A549 (cell line): ENCODE measurements at regions not wholly inside any gene's neighbourhood (a gene's known extent, or its start where the extent isn't known, plus 50 kb on each side); places are given as distances from the start of the nearest gene placed in this dataset.

ENCODE experiments used
- ATAC-seq, 2 experiments: fragments of 200-7000 bp in 1 of 2; fragments of >200 bp in 1 of 2; cut with Nextera tagmentation in 1 of 2; cut with Tn5 transposase in 1 of 2; 3 replicates each; pipeline versions ENCODE4 v1.8.0 to v1.9.1; 2018 to 2020; ENCODE audit warnings: mild to moderate bottlenecking in 1 of 2, moderate library complexity in 1 of 2
- CTCF ChIA-PET: fragments of 300-600 bp; sonication (Branson Sonifier 250); formaldehyde crosslinking; extraction: SDS; loops from one replicate; lab custom pipeline; 2021; ENCODE audit warnings: antibody characterized with exemption, inconsistent platforms; lab: Yijun Ruan, JAX
- POLR2A ChIA-PET: fragments of 350-600 bp; formaldehyde crosslinking; extraction: SDS; loops from one replicate; lab custom pipeline; 2021; ENCODE audit warnings: antibody characterized with exemption, inconsistent platforms; lab: Yijun Ruan, JAX
- DNase-seq, 2 experiments: peaks; one replicate each; pipeline versions ENCODE4 v3.0.0 to v3.0.0-alpha.2; 2011 to 2016; ENCODE audit warnings: low read depth in 1 of 2, low spot score in 1 of 2
- FAIRE-seq: peaks from 2 replicates; lab custom pipeline; 2011; peaks lifted over from hg19 to GRCh38; lab: Jason Lieb, UNC
- H3K27ac ChIP-seq, 2 experiments: fragments of >200 bp; sonication (Bioruptor Twin); formaldehyde crosslinking; 3 replicates each; pipeline ENCODE4 v1.5.1; 2016 to 2017
- H3K4me1 ChIP-seq: fragments of >200 bp; sonication (Bioruptor Twin); formaldehyde crosslinking; 3 replicates; pipeline ENCODE4 v1.6.1; 2016
- H3K4me2 ChIP-seq: fragments of >200 bp; sonication (Bioruptor Twin); formaldehyde crosslinking; 3 replicates; pipeline ENCODE4 v1.6.1; 2016
- H3K4me3 ChIP-seq: fragments of >200 bp; sonication (Bioruptor Twin); formaldehyde crosslinking; 3 replicates; pipeline ENCODE4 v1.5.1; 2016
- H3K9me3 ChIP-seq: fragments of >200 bp; sonication (Bioruptor Twin); formaldehyde crosslinking; 3 replicates; pipeline ENCODE4 v1.6.1; 2016
- ATOH8 ChIP-seq: fragments of 250-450 bp; sonication (Bioruptor Pico); IDR thresholded peaks from 2 replicates; pipeline ENCODE4 v1.5.0; 2020; ENCODE audit warnings: low read depth, mild to moderate bottlenecking, moderate library complexity
- BCL3 ChIP-seq: fragments of >200 bp; sonication (Bioruptor Twin); formaldehyde crosslinking; IDR thresholded peaks from 3 replicates; pipeline ENCODE4 v1.6.1; 2016
- BHLHE40 ChIP-seq: IDR thresholded peaks from 2 replicates; pipeline ENCODE4 v1.6.1; 2012; ENCODE audit warnings: low read depth, low read length, inconsistent platforms
- CEBPB ChIP-seq, 2 experiments: fragments of >200 bp in 1 of 2; sonication (Bioruptor Twin) in 1 of 2; formaldehyde crosslinking in 1 of 2; IDR thresholded peaks; 2 replicates each; pipeline ENCODE4 v1.6.1; 2012 to 2016
- CTCF ChIP-seq: fragments of >200 bp; sonication (Bioruptor Twin); formaldehyde crosslinking; IDR thresholded peaks from 3 replicates; pipeline ENCODE4 v1.5.1; 2016
- ELK1 ChIP-seq: fragments of 150-350 bp; IDR thresholded peaks from 2 replicates; pipeline ENCODE4 v1.6.1; 2014; ENCODE audit warnings: low read depth, mild to moderate bottlenecking, low read length
- EP300 ChIP-seq, 2 experiments: fragments of >200 bp; sonication (Bioruptor Twin); formaldehyde crosslinking; IDR thresholded peaks; 2 replicates in 1 of 2; 3 replicates in 1 of 2; pipeline ENCODE4 v1.6.1; 2016 to 2017
- KDM1A ChIP-seq: fragments of 200-600 bp; sonication (generic); IDR thresholded peaks from 2 replicates; pipeline ENCODE4 v1.6.1; 2016; ENCODE audit warnings: low read depth, mild to moderate bottlenecking
- MAZ ChIP-seq: fragments of 150-350 bp; IDR thresholded peaks from 2 replicates; pipeline ENCODE4 v1.6.1; 2014; ENCODE audit warnings: antibody characterized with exemption, low read depth, low read length, borderline replicate concordance
- NPAS2 ChIP-seq: fragments of 250-450 bp; sonication (Bioruptor Pico); IDR thresholded peaks from 2 replicates; pipeline ENCODE4 v1.8.0; 2022; ENCODE audit warnings: mild to moderate bottlenecking, moderate library complexity, borderline replicate concordance
- PHF8 ChIP-seq: fragments of 200-600 bp; sonication (generic); IDR thresholded peaks from 2 replicates; pipeline ENCODE4 v1.6.1; 2016; ENCODE audit warnings: low read depth, mild to moderate bottlenecking, antibody characterized with exemption, moderate library complexity, borderline replicate concordance
- RARB ChIP-seq: fragments of 250-450 bp; sonication (Bioruptor Pico); IDR thresholded peaks from 2 replicates; pipeline ENCODE4 v1.8.0; 2021; ENCODE audit warnings: mild to moderate bottlenecking, moderate library complexity
- RFX5 ChIP-seq: fragments of 450-650 bp; IDR thresholded peaks from 2 replicates; pipeline ENCODE4 v1.7.1; 2014; ENCODE audit warnings: antibody characterized with exemption, mild to moderate bottlenecking, moderate library complexity
- SMC3 ChIP-seq: fragments of >200 bp; sonication (Bioruptor Twin); formaldehyde crosslinking; IDR thresholded peaks from 3 replicates; pipeline ENCODE4 v1.6.1; 2018; ENCODE audit warnings: inconsistent platforms
- TFCP2L1 ChIP-seq: fragments of 250-450 bp; sonication (Bioruptor Pico); IDR thresholded peaks from 2 replicates; pipeline ENCODE4 v1.5.0; 2021; ENCODE audit warnings: mild to moderate bottlenecking
- TP53 ChIP-seq: fragments of 250-450 bp; sonication (Bioruptor Pico); IDR thresholded peaks from 2 replicates; pipeline ENCODE4 v1.5.0; 2021; ENCODE audit warnings: mild to moderate bottlenecking, moderate library complexity
- ZC3H11A ChIP-seq: fragments of 450-650 bp; IDR thresholded peaks from 2 replicates; pipeline ENCODE4 v1.6.1; 2014; ENCODE audit warnings: antibody characterized with exemption, mild to moderate bottlenecking
- ZFP36 ChIP-seq: fragments of 450-650 bp; IDR thresholded peaks from 2 replicates; pipeline ENCODE4 v1.6.1; 2014; ENCODE audit warnings: borderline replicate concordance; ENCODE audit not compliant: partially characterized antibody
- ZNF302 ChIP-seq: fragments of 250-450 bp; sonication (Bioruptor Pico); IDR thresholded peaks from 2 replicates; pipeline ENCODE4 v1.9.0; 2021; ENCODE audit warnings: inconsistent platforms, mild to moderate bottlenecking, moderate library complexity
- WGBS: methylation state at CpG from one replicate; pipeline ENCODE4 v1.1.6; 2017; ENCODE audit errors: missing lambda C conversion rate; 5-methylcytosine and 5-hydroxymethylcytosine counted together

- no peak for FAIRE-seq
- H3K4me3 ChIP-seq = no peak overlapping the region
- H3K4me2 ChIP-seq = no peak overlapping the region
- POLR2A ChIA-PET = no interaction called here
- ATAC-seq = no peak
- no peak for TF ChIP-seq EP300 (IDR thresholded peaks at IDR 0.05)
- TF ChIP-seq ZNF302 = no peak
- no peak for TF ChIP-seq MAZ
- no peak for TF ChIP-seq CTCF
- no peak for TF ChIP-seq RFX5
- no peak for TF ChIP-seq ZFP36
- TF ChIP-seq RARB = no peak
- no peak for TF ChIP-seq CEBPB (IDR thresholded peaks at IDR 0.05)
- no peak for TF ChIP-seq TP53 (CRISPR knock-in tag)
- TF ChIP-seq NPAS2 (CRISPR knock-in tag) = no peak
- TF ChIP-seq PHF8 = no peak
- TF ChIP-seq ZC3H11A = no peak
- TF ChIP-seq BCL3 = no peak
- TF ChIP-seq KDM1A = no peak
- no peak for TF ChIP-seq ATOH8 (CRISPR knock-in tag)
- no peak for DNase-seq
- no peaks in the 10 kb centered on the region for H3K9me3 ChIP-seq
- WGBS = 57% methylated on average over 1 of the region's 1 CpG
- H3K4me1 ChIP-seq = no peaks in the 10 kb centered on the region
- no peak overlapping the region for H3K27ac ChIP-seq
- CTCF ChIA-PET = interaction anchor here (1.6 kb wide), 1 partner anchor 25 kb away, joined by 3 read pairs; no protein-coding TSS in a partner anchor
These were observed 74.9 kb upstream of the SELENOP start for GRCh38 chr5:42886635-42887034.

- ATAC-seq = no peak
- TF ChIP-seq EP300 (IDR thresholded peaks at IDR 0.05) = no peak
- TF ChIP-seq PHF8 = no peak
- no peak for TF ChIP-seq TFCP2L1 (CRISPR knock-in tag)
- TF ChIP-seq BHLHE40 = no peak
- no peak for TF ChIP-seq RARB
- TF ChIP-seq SMC3 = no peak
- TF ChIP-seq ELK1 = no peak
- no peak for TF ChIP-seq MAZ
- CTCF ChIA-PET = no interaction called here
These were observed 72.6 kb upstream of the SELENOP start for GRCh38 chr5:42884326-42884725.

More at GRCh38 chr5:42884326-42884725, 72.6 kb upstream of the SELENOP start:
- Histone ChIP-seq H3K9me3 (no peaks in the 10 kb centered on the region), H3K4me1 (no peaks in the 10 kb centered on the region), H3K4me3 (no peak overlapping the region), H3K4me2 (no peak overlapping the region), H3K27ac (no peak overlapping the region)
- POLR2A ChIA-PET = no interaction called here
- 11% methylated on average over 1 of the region's 1 CpG for WGBS
- no peak for DNase-seq
- no peak for FAIRE-seq
